ENCODE measurements at regions not wholly inside any gene's neighbourhood (a gene's known extent, or its start where the extent isn't known, plus 50 kb on each side); places are given as distances from the start of the nearest gene placed in this dataset.
"Not testable (repeated sequence)": the region's sequence is repeated elsewhere in the genome, so short reads cannot be mapped to it uniquely, and the experiment has no call there.

GRCh38 chr9:28378231-28378630 lies 805.0 kb upstream of the C9orf72 start:
- DNase-seq: no peak

DNA sequence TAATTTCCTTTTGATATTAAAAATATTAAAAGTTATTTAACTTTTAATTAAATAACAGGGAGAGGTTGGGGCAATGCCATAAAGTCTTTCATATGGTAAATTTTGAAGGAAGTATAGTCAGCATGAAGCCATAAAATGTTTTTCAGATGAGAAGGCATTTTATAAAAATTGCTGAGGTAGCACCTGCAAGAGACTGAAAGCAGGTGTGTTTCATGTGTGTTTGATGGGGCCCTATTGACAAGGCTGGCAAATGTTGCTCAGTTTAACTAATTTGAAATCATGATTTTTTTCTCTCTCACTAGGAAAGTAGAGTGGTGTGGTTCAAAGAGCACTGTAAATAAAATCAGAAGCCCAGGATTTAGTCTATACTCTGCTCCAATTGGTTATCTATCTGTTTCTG lies 805.8 kb upstream of the C9orf72 start:
- no peak for DNase-seq

DNA sequence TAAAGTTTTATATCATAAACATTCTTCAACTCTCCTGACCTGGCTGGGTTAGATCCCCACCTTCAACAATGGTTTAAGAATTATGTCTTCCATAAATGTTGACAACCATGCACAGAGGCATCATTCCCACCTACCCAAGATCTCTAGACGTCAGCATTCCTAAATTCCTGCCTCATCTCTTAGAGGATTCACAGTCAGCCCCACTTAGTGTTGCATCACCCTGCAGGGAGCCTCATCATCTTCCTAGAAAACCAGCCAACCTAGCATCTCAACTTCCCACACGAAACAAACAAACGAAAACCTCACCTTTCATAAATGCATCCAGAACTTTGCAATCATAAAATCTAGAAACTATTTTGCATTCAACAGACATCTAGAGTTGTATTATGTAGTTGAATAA lies 816.1 kb upstream of the C9orf72 start:
- DNase-seq: no peak

GRCh38 chr9:28394774-28395173 lies 821.5 kb upstream of the C9orf72 start:
- DNase-seq: no peak

DNA sequence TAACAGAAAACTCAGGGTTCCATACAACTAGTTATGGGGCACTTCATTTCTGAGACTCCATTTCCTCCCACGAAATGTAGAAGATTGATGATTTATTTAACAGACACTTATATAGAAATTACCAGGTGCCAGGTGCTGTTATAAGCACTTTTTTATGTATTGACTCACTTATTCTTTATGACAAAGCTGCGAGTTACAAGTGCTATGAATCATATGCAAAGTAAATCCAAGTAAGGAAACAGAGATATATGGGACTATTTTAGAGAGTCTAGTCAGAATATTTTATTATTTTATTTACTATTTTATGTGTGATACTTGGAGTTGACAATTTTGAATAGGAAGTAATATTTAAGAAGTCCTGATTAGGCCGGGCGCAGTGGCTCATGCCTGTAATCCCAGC lies 822.8 kb upstream of the C9orf72 start:
- no peak for DNase-seq

DNA sequence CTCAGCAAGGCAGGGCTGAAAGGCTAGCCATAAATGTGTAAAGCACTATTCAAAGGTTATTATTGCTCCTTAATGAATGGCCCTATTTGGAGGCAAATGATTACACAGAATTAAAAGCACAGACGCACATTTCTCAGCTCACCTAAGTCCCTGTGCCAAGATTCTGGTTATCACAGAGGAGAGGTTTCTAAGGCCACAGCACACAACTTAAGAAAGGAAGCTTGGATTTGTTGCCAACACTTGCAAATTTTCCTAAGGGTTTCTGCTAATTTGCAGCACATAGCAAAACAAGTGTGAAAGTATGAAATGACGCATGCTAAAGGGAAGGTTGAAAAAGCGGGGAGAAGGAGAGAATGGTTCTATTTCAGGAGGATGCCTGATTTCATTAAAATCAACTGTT lies 834.1 kb upstream of the C9orf72 start:
- no peak for DNase-seq

GRCh38 chr9:28409919-28410318 lies 836.6 kb upstream of the C9orf72 start:
- no peak for DNase-seq

DNA sequence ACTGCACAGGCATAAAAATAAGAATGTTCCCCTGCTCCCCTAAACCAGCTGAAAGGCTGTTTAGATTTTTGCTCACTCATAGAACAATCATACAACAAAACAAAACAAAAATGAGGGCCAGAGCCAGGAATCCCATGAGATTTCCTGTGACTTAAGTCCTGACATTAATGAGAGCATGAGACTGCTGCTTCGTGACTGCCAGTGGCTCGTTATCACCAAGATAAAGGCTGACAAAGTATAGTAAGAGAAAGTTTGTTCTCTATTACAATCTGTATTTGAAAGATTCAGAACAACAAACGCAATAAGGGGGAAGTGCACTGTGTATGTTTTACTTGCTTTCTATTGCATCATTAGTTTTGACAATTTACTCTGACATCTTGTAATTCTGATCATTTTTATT lies 837.1 kb upstream of the C9orf72 start:
- no peak for DNase-seq

- DNase-seq: no peak
These were observed 840.2 kb upstream of the C9orf72 start for GRCh38 chr9:28413471-28413870.

GRCh38 chr9:28423255-28423654 lies 850.0 kb upstream of the C9orf72 start:
- DNase-seq: no peak

DNA sequence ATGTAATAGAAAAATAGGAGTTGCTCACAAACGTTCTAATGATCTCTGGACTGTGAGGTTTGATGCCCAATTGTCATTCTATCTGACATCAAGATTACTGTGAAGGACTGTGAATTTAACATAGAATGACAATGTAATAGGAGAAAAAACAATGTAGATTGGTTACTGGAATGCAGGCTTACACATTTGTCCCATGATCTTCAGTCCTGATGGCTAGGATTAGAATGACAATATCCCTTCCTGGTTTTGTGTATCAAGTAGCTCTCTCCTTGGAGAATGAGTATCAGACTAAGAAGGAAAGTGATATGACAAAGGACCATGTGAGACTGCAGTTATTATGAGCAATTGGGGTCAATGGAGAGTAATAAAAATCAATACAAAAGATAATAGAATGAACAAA lies 862.2 kb upstream of the C9orf72 start:
- no peak for DNase-seq

- no peak for DNase-seq
These were observed 866.4 kb upstream of the C9orf72 start for GRCh38 chr9:28439688-28440087.

DNA sequence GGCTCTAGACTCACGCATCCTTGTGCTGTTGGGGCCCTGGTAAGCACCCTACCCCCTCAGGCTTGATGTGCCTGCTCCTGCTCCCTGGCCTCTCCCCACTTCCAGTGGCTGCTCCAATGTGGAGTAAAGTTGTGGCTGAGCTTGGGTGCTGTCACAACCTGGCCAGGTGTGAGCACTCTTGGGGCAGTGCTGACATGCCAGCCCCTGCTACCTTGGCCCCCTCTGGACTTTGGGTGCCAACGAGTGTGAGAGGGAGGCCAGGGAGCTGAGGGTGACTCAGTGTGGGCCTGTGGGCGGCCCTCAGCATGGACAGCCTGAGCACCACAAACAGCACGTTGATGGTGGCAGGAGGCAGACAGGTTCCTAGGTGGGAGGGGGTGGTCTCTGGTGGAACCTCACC lies 870.2 kb upstream of the C9orf72 start:
- DNase-seq: no peak

DNA sequence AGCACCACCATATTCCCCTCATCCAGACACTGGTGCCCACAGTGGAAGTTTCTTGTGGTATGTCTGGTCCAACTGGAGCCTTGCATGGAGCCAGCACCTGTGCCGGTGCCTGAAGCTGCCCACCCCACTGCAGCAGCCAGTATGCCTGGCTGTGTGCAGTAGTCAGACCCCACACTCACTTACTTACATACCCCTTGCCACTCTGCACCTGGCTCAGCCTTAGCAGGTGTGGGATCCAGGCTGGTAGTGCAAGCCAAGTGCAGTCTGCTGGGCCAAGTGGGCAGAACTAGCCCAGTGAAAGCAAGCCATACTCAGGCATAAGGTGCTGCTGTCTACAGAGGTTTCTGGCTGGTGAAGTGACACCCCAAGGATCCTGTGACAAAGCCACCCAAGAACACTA lies 871.4 kb upstream of the C9orf72 start:
- no peak for DNase-seq

- DNase-seq: no peak
These were observed 871.9 kb upstream of the C9orf72 start for GRCh38 chr9:28445211-28445610.

GRCh38 chr9:28453918-28454317 lies 880.6 kb upstream of the C9orf72 start:
- no peak for DNase-seq

DNA sequence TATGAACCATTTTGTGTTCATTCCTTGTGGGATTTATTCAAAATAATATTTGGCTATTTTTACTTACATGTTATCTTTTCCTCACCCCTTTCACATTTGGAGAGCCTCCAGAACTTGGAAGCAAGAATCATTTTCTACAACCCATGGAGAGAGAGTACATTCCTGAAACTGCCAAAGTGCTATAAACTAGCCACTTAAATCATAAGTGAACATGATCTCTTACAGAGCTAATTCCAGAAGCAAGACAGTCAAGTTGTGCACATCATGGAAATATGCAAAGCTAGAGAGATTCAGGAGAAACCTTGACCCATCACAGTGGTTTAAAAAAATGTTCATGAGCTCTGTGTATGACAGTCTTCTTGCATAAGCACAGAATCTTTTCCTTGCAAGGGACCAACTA lies 883.6 kb upstream of the C9orf72 start:
- no peak for DNase-seq

DNA sequence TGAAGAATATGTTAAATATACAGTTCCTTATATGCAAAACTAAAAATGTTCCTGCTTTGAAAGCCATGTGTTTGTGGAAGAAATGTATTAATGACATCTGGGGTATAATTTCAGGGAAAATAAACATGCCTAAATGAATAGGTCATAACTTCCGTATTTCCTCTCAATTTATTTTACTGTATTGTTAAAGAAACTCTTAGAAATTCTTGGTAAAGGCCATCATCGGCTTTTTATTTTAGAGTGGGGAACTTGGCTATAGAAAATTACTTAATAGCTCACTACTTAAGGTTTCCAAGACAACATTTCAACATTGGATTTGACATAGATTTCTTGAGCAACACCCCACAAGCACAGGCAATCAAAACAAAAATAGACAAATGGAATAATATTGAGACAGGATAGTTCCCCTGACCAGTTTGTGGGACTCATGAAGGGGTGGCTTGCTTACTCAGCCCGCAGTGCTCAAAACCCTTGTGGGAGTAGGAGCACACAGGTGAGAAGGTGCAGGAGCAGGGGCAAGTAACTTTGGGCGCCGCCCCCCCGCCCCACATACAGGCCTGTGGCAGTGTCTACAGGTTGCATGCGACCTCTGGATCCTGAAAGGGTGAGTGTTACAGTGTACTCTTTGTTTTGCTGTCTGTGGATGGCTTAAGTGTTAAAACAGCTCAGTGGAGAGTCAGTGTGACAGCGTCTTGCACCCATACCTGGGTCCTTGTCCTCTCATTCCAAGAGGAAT lies 891.4 kb upstream of the C9orf72 start:
- DNase-seq: no peak

- DNase-seq: no peak
These were observed 898.0 kb upstream of the C9orf72 start for GRCh38 chr9:28471261-28471660.

GRCh38 chr9:28487561-28487960 lies 914.3 kb upstream of the C9orf72 start:
- DNase-seq: no peak

DNA sequence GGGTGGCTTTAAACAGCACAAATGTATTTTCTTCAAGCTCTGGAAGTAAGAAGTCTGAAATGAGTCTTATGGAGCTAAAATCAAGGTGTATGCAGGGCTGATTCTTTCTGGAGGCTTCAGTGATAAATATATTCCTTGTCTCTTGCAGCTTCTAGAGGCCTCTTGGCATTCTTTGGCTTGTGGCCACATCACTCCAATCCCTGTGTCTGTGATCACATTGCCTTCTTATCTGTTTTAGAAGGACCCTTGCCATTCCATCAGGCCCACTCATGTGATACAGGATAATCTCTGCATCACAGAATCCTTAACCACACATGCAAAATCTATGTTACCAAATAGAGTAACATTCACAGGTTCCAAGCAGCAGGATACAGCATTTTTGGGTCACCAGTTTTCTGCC lies 917.8 kb upstream of the C9orf72 start:
- DNase-seq: no peak

DNA sequence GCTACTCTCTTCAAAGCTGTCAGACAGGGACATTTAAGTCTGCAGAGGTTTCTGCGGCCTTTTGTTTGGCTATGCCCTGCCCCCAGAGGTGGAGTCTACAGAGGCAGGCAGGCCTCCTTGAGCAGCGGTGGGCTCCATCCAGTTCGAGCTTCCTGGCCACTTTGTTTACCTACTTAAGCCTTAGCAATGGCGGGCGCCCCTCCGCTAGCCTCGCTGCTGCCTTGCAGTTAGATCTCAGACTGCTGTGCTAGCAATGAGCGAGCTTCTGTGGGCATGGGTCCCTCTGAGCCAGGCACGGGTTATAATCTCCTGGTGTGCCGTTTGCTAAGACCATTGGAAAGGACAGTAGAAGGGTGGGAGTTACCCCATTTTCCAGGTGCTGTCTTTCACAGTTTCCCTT lies 924.9 kb upstream of the C9orf72 start:
- not testable (repeated sequence) for DNase-seq

GRCh38 chr9:28502189-28502588 lies 928.9 kb upstream of the C9orf72 start:
- no peak for DNase-seq

DNA sequence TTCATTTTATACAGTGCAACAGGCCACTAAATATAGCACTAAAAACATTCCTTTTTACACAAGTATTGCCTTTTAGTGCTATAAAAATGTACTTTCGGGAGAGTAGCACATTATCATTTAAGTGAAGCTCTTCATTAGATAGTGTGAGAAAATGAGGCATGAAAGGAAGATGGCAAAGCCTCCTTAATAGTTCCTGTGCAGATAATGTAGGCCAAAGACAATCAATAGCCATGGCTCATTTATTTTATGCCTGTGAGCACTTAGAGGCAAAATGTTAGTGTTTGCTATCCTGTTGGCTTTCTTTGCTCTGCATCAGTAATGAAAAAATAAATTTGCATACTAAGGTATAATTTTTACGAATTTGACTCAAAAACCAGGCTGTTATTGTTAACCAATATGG lies 929.5 kb upstream of the C9orf72 start:
- DNase-seq: no peak

DNA sequence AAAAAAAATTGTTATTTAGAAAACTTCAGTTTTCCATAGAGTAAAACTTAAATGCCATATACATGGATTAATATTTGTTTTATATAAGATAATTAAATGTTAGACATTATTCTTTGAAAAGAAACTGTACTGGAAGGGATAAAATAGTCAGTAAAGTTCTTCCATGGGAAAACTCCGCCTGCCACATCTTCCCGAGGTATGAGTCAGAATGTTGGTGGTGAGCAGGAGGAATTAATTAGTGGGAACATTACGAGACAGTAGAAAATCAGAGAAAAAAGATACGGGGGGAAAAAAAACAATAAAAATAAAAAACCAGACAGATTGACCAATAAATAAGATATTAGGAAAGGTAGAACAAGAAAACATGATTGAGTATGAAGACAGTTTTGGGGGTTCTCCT lies 930.3 kb upstream of the C9orf72 start:
- DNase-seq: no peak

- DNase-seq: no peak
These were observed 945.2 kb upstream of the C9orf72 start for GRCh38 chr9:28518439-28518838.
